Activated naive CD4-positive, alpha-beta T cell treated with anti-CD3 and anti-CD28 coated beads, Interleukin-2, amount 50 U/mL, for 72 hours (primary cell): ENCODE measurements at regions not wholly inside any gene's neighbourhood (a gene's known extent, or its start where the extent isn't known, plus 50 kb on each side); places are given as distances from the start of the nearest gene placed in this dataset.

Experiments
- ATAC-seq, 2 donors: fragments of 150-1000 bp; cut with Tn5 transposase; 2 replicates each; pipeline ENCODE4 v1.10.0; 2021; ENCODE audit warnings: mild to moderate bottlenecking in 2 of 2, moderate library complexity in 2 of 2
- DNase-seq, 2 donors: peaks; one replicate each; pipeline ENCODE4 v3.0.0; 2021 to 2022; ENCODE audit warnings: low spot score in 2 of 2
- H3K27ac Mint-ChIP-seq, 2 donors: one replicate each; pipeline ENCODE4 v1.8.0; 2022; ENCODE audit warnings: mild to moderate bottlenecking in 2 of 2, mixed read lengths in 2 of 2
- H3K36me3 Mint-ChIP-seq, 2 donors: one replicate each; pipeline ENCODE4 v1.8.0; 2022; ENCODE audit warnings: mixed read lengths in 2 of 2
- H3K9me3 Mint-ChIP-seq, 2 donors: one replicate each; pipeline ENCODE4 v1.8.0; 2022; ENCODE audit warnings: mixed read lengths in 2 of 2

DNA sequence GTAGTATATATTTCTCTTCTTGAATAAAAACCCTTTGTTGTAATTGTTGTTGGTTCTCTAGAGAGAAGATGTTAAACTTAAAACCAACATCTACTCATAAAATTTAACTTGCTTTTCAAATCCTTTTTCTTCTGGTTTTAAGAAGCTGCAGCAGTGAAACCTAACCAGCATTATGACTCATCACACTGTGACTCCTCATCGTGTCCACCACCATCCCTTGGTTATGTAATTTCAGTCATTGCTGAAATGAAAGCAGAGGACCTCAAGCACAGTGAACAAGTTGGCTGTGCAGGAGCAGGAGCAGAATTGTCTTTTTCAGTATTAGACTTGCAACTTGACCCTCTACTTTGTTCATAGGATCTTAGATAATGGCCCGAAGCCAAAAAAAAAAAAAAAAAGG lies 64.9 kb upstream of the HTR2A start:
- Mint-ChIP-seq H3K27ac (no peak overlapping the region), H3K36me3 (no peaks in the 10 kb centered on the region), H3K9me3 (no peaks in the 10 kb centered on the region)
- DNase-seq (no peak), ATAC-seq (peak in 1 of 2 donors; percentile 88)

DNA sequence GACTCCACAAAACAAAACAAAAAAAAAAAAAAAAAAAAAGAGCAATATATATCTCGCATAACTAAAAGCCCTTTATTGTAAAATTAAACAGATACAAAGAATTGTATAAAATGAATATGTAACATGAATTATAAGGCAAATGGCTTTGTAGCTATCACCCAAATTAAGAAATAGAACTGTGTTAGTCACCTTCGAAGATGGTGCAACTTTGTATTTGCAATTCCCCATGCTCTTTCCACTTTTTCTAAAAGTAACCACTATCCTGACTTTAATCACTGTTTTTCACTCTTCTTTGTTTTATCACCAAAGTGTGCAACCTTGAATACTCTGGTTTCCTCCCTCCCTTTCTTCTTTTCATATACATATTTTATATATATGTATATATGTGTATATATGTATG lies 57.1 kb upstream of the HTR2A start:
- ATAC-seq = no peak
- H3K36me3 Mint-ChIP-seq = no peaks in the 10 kb centered on the region
- no peaks in the 10 kb centered on the region for H3K9me3 Mint-ChIP-seq
- no peak for DNase-seq
- no peak overlapping the region for H3K27ac Mint-ChIP-seq

- Mint-ChIP-seq H3K27ac (no peak overlapping the region), H3K9me3 (no peaks in the 10 kb centered on the region), H3K36me3 (no peaks in the 10 kb centered on the region)
- DNase-seq = no peak
- ATAC-seq = no peak
Measured at GRCh38 chr13:46953331-46953730, 56.5 kb upstream of the HTR2A start.

GRCh38 chr13:46951516-46951915 lies 54.7 kb upstream of the HTR2A start:
- no peak overlapping the region for H3K27ac Mint-ChIP-seq
- H3K9me3 Mint-ChIP-seq = no peaks in the 10 kb centered on the region
- DNase-seq (no peak), ATAC-seq (no peak)
- H3K36me3 Mint-ChIP-seq = no peaks in the 10 kb centered on the region

GRCh38 chr13:46949211-46949610 lies 52.4 kb upstream of the HTR2A start:
- ATAC-seq (no peak), DNase-seq (no peak)
- Mint-ChIP-seq H3K9me3 (peaks cover 1 to 7% of the 10 kb centered on the region in 2 donors), H3K36me3 (no peaks in the 10 kb centered on the region), H3K27ac (no peak overlapping the region)

DNA sequence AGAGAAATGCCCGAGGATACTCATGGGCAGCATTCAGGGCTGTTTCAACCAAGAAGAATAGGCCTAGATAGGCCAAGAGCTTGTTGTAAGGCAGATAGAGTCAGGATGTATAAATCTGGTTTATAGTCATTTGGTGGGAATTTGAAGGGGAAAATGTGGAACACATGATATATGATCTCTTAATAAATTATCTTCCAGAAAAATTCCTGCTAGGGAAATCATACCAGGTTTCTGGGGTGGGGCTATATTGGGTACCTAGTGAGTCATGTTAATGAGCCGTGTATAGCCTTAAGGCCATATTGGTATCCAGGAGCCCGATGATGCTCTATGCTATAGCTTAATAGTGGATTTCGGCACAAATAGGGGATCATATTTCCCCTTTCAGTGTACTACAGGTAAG lies 51.5 kb upstream of the HTR2A start:
- no peak overlapping the region for H3K27ac Mint-ChIP-seq

GRCh38 chr13:46947425-46948191 lies 50.8 kb upstream of the HTR2A start:
- peaks cover 5 to 10% of the 10 kb centered on the region in 2 donors for H3K9me3 Mint-ChIP-seq
- ATAC-seq (no peak), DNase-seq (no peak)
- no peaks in the 10 kb centered on the region for H3K36me3 Mint-ChIP-seq
- no peak overlapping the region for H3K27ac Mint-ChIP-seq

More for the DNA sequence above, 51.5 kb upstream of the HTR2A start:
- DNase-seq (no peak), ATAC-seq (no peak)
- Mint-ChIP-seq H3K9me3 (peaks cover 5 to 10% of the 10 kb centered on the region in 2 donors), H3K36me3 (no peaks in the 10 kb centered on the region)
